Effector memory CD8-positive, alpha-beta T cell (primary cell): ENCODE measurements at regions not wholly inside any gene's neighbourhood (a gene's known extent, or its start where the extent isn't known, plus 50 kb on each side); places are given as distances from the start of the nearest gene placed in this dataset.
"Not testable (repeated sequence)": the region's sequence is repeated elsewhere in the genome, so short reads cannot be mapped to it uniquely, and the experiment has no call there.

Experiments
- ATAC-seq: fragments of 150-1000 bp; cut with Tn5 transposase; replicated peaks from 2 replicates; pipeline ENCODE4 v1.10.0; 2021; ENCODE audit warnings: mild to moderate bottlenecking, moderate library complexity
- DNase-seq, 3 experiments: peaks; one replicate each; pipeline ENCODE4 v3.0.0; 2021
- H3K27ac Mint-ChIP-seq, 2 donors: one replicate each; pipeline ENCODE4 v1.8.0; 2022; ENCODE audit warnings: mild to moderate bottlenecking in 2 of 2, mixed read lengths in 2 of 2, moderate library complexity in 2 of 2
- H3K27me3 Mint-ChIP-seq, 2 donors: one replicate each; pipeline ENCODE4 v1.8.0; 2022; ENCODE audit warnings: mixed read lengths in 2 of 2
- H3K36me3 Mint-ChIP-seq: one replicate; pipeline ENCODE4 v1.8.0; 2022; ENCODE audit warnings: mild to moderate bottlenecking, moderate library complexity, mixed read lengths; ENCODE audit not compliant: insufficient read depth
- H3K4me1 Mint-ChIP-seq, 2 donors: one replicate each; pipeline ENCODE4 v1.8.0; 2022; ENCODE audit warnings: low read depth in 2 of 2, mixed read lengths in 2 of 2
- H3K4me3 Mint-ChIP-seq, 2 donors: one replicate each; pipeline ENCODE4 v1.8.0; 2022; ENCODE audit warnings: mild to moderate bottlenecking in 2 of 2, mixed read lengths in 2 of 2, moderate library complexity in 2 of 2
- H3K9me3 Mint-ChIP-seq, 2 donors: one replicate each; pipeline ENCODE4 v1.8.0; 2022; ENCODE audit warnings: mixed read lengths in 2 of 2

GRCh38 chr20:48124960-48125359 is 339.7 kb upstream of the SULF2 start:
- DNase-seq = no peak
- Mint-ChIP-seq H3K36me3 (peaks cover 3% of the 10 kb centered on the region), H3K4me3 (no peak overlapping the region), H3K27ac (no peak overlapping the region), H3K9me3 (no peaks in the 10 kb centered on the region), H3K4me1 (peaks cover 1 to 4% of the 10 kb centered on the region in 2 donors), H3K27me3 (peaks cover 13 to 28% of the 10 kb centered on the region in 2 donors)
- ATAC-seq = no peak

GRCh38 chr20:48124181-48124782 is 339.0 kb upstream of the SULF2 start:
- H3K4me1 Mint-ChIP-seq = peaks cover 1 to 4% of the 10 kb centered on the region in 2 donors
- ATAC-seq (no peak), DNase-seq (no peak)
- peaks cover 3% of the 10 kb centered on the region for H3K36me3 Mint-ChIP-seq
- no peaks in the 10 kb centered on the region for H3K9me3 Mint-ChIP-seq
- peaks cover 13 to 28% of the 10 kb centered on the region in 2 donors for H3K27me3 Mint-ChIP-seq
- H3K4me3 Mint-ChIP-seq = no peak overlapping the region
- no peak overlapping the region for H3K27ac Mint-ChIP-seq

- peaks cover 28 to 56% of the 10 kb centered on the region in 2 donors for H3K27me3 Mint-ChIP-seq
- H3K4me1 Mint-ChIP-seq = peaks cover 0 to 4% of the 10 kb centered on the region in 2 donors
- H3K27ac Mint-ChIP-seq = no peak overlapping the region
- H3K9me3 Mint-ChIP-seq = no peaks in the 10 kb centered on the region
- DNase-seq = no peak
- no peak overlapping the region for H3K4me3 Mint-ChIP-seq
- H3K36me3 Mint-ChIP-seq = peaks cover 6% of the 10 kb centered on the region
- ATAC-seq = no peak
These were observed 334.8 kb upstream of the SULF2 start for GRCh38 chr20:48120120-48120519.

- not testable (repeated sequence) for H3K9me3 Mint-ChIP-seq, DNase-seq, H3K4me3 Mint-ChIP-seq, H3K36me3 Mint-ChIP-seq, H3K4me1 Mint-ChIP-seq, ATAC-seq, H3K27ac Mint-ChIP-seq
- peaks cover 35 to 64% of the 10 kb centered on the region in 2 donors for H3K27me3 Mint-ChIP-seq
These were observed 334.1 kb upstream of the SULF2 start for GRCh38 chr20:48119389-48119788.

- DNase-seq (no peak), ATAC-seq (no peak)
- Mint-ChIP-seq H3K36me3 (peaks cover 3% of the 10 kb centered on the region), H3K27ac (no peak overlapping the region), H3K27me3 (peaks cover 27 to 62% of the 10 kb centered on the region in 2 donors), H3K4me1 (no peaks in the 10 kb centered on the region), H3K9me3 (no peaks in the 10 kb centered on the region), H3K4me3 (no peak overlapping the region)
These were observed 330.2 kb upstream of the SULF2 start for GRCh38 chr20:48115502-48115901.

GRCh38 chr20:48107560-48107959 is 322.3 kb upstream of the SULF2 start:
- H3K4me1 Mint-ChIP-seq = no peaks in the 10 kb centered on the region
- DNase-seq (no peak), ATAC-seq (no peak)
- H3K36me3 Mint-ChIP-seq = no peaks in the 10 kb centered on the region
- no peak overlapping the region for H3K4me3 Mint-ChIP-seq
- H3K9me3 Mint-ChIP-seq = peaks cover 0 to 2% of the 10 kb centered on the region in 2 donors
- H3K27ac Mint-ChIP-seq = no peak overlapping the region
- peaks cover 5 to 11% of the 10 kb centered on the region in 2 donors for H3K27me3 Mint-ChIP-seq

- H3K27ac Mint-ChIP-seq = no peak overlapping the region
- H3K36me3 Mint-ChIP-seq = no peaks in the 10 kb centered on the region
- no peak for DNase-seq
- H3K4me1 Mint-ChIP-seq = no peaks in the 10 kb centered on the region
- H3K9me3 Mint-ChIP-seq = peaks cover 0 to 2% of the 10 kb centered on the region in 2 donors
- H3K27me3 Mint-ChIP-seq = peaks cover 7 to 11% of the 10 kb centered on the region in 2 donors
- H3K4me3 Mint-ChIP-seq = no peak overlapping the region
- no peak for ATAC-seq
These were observed 321.1 kb upstream of the SULF2 start for GRCh38 chr20:48106428-48106827.

- H3K9me3 Mint-ChIP-seq = peaks cover 0 to 2% of the 10 kb centered on the region in 2 donors
- ATAC-seq = no peak
- H3K4me3 Mint-ChIP-seq = no peak overlapping the region
- DNase-seq = no peak
- no peaks in the 10 kb centered on the region for H3K36me3 Mint-ChIP-seq
- no peak overlapping the region for H3K27ac Mint-ChIP-seq
- peaks cover 4 to 10% of the 10 kb centered on the region in 2 donors for H3K27me3 Mint-ChIP-seq
- no peaks in the 10 kb centered on the region for H3K4me1 Mint-ChIP-seq
These were observed 320.2 kb upstream of the SULF2 start for GRCh38 chr20:48105526-48105925.

GRCh38 chr20:48102931-48103660 is 317.8 kb upstream of the SULF2 start:
- H3K27ac Mint-ChIP-seq = no peak overlapping the region
- no peaks in the 10 kb centered on the region for H3K4me1 Mint-ChIP-seq
- peaks cover 0 to 2% of the 10 kb centered on the region in 2 donors for H3K9me3 Mint-ChIP-seq
- H3K36me3 Mint-ChIP-seq = no peaks in the 10 kb centered on the region
- H3K4me3 Mint-ChIP-seq = no peak overlapping the region
- peaks cover 10 to 12% of the 10 kb centered on the region in 2 donors for H3K27me3 Mint-ChIP-seq
- DNase-seq (no peak), ATAC-seq (no peak)

- Mint-ChIP-seq H3K9me3 (peaks cover 0 to 2% of the 10 kb centered on the region in 2 donors), H3K27me3 (peaks cover 10 to 12% of the 10 kb centered on the region in 2 donors), H3K36me3 (no peaks in the 10 kb centered on the region), H3K27ac (no peak overlapping the region), H3K4me1 (no peaks in the 10 kb centered on the region), H3K4me3 (no peak overlapping the region)
- DNase-seq (no peak), ATAC-seq (no peak)
These were observed 317.0 kb upstream of the SULF2 start for GRCh38 chr20:48102076-48102787.

GRCh38 chr20:48100483-48100882 is 315.2 kb upstream of the SULF2 start:
- Mint-ChIP-seq H3K4me1 (no peaks in the 10 kb centered on the region), H3K36me3 (no peaks in the 10 kb centered on the region), H3K27me3 (peaks cover 10 to 15% of the 10 kb centered on the region in 2 donors), H3K4me3 (no peak overlapping the region), H3K27ac (no peak overlapping the region), H3K9me3 (no peaks in the 10 kb centered on the region)
- DNase-seq (no peak), ATAC-seq (no peak)

GRCh38 chr20:48098866-48099265 is 313.6 kb upstream of the SULF2 start:
- no peaks in the 10 kb centered on the region for H3K9me3 Mint-ChIP-seq
- H3K27ac Mint-ChIP-seq = no peak overlapping the region
- peaks cover 10 to 24% of the 10 kb centered on the region in 2 donors for H3K27me3 Mint-ChIP-seq
- no peaks in the 10 kb centered on the region for H3K4me1 Mint-ChIP-seq
- H3K4me3 Mint-ChIP-seq = no peak overlapping the region
- ATAC-seq = no peak
- no peak for DNase-seq
- no peaks in the 10 kb centered on the region for H3K36me3 Mint-ChIP-seq

- Mint-ChIP-seq H3K36me3 (no peaks in the 10 kb centered on the region), H3K27ac (no peak overlapping the region), H3K9me3 (no peaks in the 10 kb centered on the region), H3K27me3 (peaks cover 9 to 31% of the 10 kb centered on the region in 2 donors), H3K4me1 (no peaks in the 10 kb centered on the region), H3K4me3 (no peak overlapping the region)
- ATAC-seq (no peak), DNase-seq (no peak)
These were observed 312.8 kb upstream of the SULF2 start for GRCh38 chr20:48098099-48098498.
